PFSK-1 (cell line): ENCODE measurements at regions not wholly inside any gene's neighbourhood (a gene's known extent, or its start where the extent isn't known, plus 50 kb on each side); places are given as distances from the start of the nearest gene placed in this dataset.

ENCODE experiments used
- POLR2AphosphoS5 ChIP-seq: IDR thresholded peaks from 2 replicates; pipeline ENCODE4 v1.6.1; 2012; ENCODE audit warnings: low read depth, mild to moderate bottlenecking, control low read depth, low read length, moderate library complexity
- TAF1 ChIP-seq: IDR thresholded peaks from 2 replicates; pipeline ENCODE4 v1.6.1; 2012; ENCODE audit warnings: low read length, control low read depth, borderline replicate concordance; ENCODE audit not compliant: insufficient read depth
- TF ChIP-seq, protein P1 (sequence below), 2 experiments: IDR thresholded peaks; 2 replicates each; pipeline versions ENCODE4 v1.6.1 to v1.8.0; 2011 to 2012; ENCODE audit warnings: low read depth in 2 of 2, low read length in 2 of 2, control low read depth in 1 of 2, inconsistent platforms in 1 of 2, mild to moderate bottlenecking in 1 of 2, moderate library complexity in 1 of 2; ENCODE audit not compliant: insufficient read depth in 1 of 2

DNA sequence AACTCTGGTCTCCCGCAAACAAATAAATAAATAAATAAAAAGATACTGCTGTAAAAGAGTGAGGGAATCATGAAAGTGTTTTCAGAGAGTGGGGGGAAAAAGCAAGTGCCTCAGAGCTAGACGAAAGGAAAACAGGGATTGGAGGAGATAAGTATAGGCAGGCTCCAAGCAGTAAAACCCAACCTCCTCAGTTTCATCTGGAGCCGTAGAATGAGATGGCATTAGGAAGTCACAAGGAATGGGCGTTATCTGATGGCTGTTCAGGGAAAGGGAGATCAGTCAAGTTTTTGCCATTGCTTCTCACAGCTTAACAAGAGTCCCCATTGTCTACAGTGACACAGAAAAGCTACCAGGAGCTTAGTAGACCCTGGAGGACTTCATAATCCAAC lies 451.5 kb upstream of the PPP2R3A start:
- TF ChIP-seq, protein P1, sequence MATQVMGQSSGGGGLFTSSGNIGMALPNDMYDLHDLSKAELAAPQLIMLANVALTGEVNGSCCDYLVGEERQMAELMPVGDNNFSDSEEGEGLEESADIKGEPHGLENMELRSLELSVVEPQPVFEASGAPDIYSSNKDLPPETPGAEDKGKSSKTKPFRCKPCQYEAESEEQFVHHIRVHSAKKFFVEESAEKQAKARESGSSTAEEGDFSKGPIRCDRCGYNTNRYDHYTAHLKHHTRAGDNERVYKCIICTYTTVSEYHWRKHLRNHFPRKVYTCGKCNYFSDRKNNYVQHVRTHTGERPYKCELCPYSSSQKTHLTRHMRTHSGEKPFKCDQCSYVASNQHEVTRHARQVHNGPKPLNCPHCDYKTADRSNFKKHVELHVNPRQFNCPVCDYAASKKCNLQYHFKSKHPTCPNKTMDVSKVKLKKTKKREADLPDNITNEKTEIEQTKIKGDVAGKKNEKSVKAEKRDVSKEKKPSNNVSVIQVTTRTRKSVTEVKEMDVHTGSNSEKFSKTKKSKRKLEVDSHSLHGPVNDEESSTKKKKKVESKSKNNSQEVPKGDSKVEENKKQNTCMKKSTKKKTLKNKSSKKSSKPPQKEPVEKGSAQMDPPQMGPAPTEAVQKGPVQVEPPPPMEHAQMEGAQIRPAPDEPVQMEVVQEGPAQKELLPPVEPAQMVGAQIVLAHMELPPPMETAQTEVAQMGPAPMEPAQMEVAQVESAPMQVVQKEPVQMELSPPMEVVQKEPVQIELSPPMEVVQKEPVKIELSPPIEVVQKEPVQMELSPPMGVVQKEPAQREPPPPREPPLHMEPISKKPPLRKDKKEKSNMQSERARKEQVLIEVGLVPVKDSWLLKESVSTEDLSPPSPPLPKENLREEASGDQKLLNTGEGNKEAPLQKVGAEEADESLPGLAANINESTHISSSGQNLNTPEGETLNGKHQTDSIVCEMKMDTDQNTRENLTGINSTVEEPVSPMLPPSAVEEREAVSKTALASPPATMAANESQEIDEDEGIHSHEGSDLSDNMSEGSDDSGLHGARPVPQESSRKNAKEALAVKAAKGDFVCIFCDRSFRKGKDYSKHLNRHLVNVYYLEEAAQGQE (IDR thresholded peaks at IDR 0.05; ENCODE audit: insufficient read depth in 1 of 2, low read depth in 2 of 2, low read length in 2 of 2) = no peak
- TF ChIP-seq TAF1 = no peak
- TF ChIP-seq POLR2AphosphoS5 = no peak
